GM06990 (cell line): ENCODE measurements at regions not wholly inside any gene's neighbourhood (a gene's known extent, or its start where the extent isn't known, plus 50 kb on each side); places are given as distances from the start of the nearest gene placed in this dataset.

Source experiments
- DNase-seq: peaks from one replicate; pipeline ENCODE4 v3.0.0-alpha.2; 2011; ENCODE audit not compliant: insufficient read length; ENCODE audit errors: extremely low read depth
- H3K27me3 ChIP-seq: replicated peaks from 2 replicates; pipeline ENCODE4 v1.6.0; 2011; ENCODE audit warnings: low read length; ENCODE audit not compliant: control insufficient read depth, insufficient read depth
- H3K36me3 ChIP-seq: 2 replicates; pipeline ENCODE4 v1.5.1; 2011; ENCODE audit warnings: low read length; ENCODE audit not compliant: control insufficient read depth, insufficient read depth
- H3K4me3 ChIP-seq: replicated peaks from 2 replicates; pipeline ENCODE4 v1.5.1; 2011; ENCODE audit warnings: low read depth, mild to moderate bottlenecking, control low read depth, low read length
- CTCF ChIP-seq: IDR thresholded peaks from 2 replicates; pipeline ENCODE4 v1.5.1; 2011; ENCODE audit warnings: low read length, control low read depth, mild to moderate bottlenecking, inconsistent platforms; ENCODE audit not compliant: insufficient read depth, poor library complexity, severe bottlenecking

- no peak for DNase-seq
- TF ChIP-seq CTCF: no peak
- no peak overlapping the region for H3K4me3 ChIP-seq
- H3K36me3 ChIP-seq: no peaks in the 10 kb centered on the region
- H3K27me3 ChIP-seq: no peaks in the 10 kb centered on the region; the same call in none of the 2 replicates
Measured at GRCh38 chr11:70954471-70954870, 297.9 kb downstream of the SHANK2 start.
